ENCODE measurements at regions not wholly inside any gene's neighbourhood (a gene's known extent, or its start where the extent isn't known, plus 50 kb on each side); places are given as distances from the start of the nearest gene placed in this dataset.

DNA sequence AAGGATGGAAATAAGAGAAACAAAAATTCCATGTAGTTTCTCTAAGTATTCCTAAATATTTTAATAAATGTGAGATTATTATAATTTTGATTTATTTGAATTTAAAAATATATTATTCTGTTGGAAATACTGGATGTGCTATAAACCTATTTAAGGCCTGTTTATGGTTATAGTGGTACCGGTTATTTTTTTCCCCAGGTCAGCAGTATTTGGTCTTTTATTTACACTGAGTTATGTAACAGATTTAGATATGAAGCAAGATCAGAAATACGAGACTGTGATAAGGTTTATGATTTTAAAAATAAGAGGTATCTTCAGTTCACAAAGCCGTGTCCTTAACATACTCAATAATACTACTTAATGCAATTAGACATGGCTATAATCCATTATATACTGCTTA, 634.3 kb upstream of the POU3F2 start:
- no peak for ATAC-seq

DNA sequence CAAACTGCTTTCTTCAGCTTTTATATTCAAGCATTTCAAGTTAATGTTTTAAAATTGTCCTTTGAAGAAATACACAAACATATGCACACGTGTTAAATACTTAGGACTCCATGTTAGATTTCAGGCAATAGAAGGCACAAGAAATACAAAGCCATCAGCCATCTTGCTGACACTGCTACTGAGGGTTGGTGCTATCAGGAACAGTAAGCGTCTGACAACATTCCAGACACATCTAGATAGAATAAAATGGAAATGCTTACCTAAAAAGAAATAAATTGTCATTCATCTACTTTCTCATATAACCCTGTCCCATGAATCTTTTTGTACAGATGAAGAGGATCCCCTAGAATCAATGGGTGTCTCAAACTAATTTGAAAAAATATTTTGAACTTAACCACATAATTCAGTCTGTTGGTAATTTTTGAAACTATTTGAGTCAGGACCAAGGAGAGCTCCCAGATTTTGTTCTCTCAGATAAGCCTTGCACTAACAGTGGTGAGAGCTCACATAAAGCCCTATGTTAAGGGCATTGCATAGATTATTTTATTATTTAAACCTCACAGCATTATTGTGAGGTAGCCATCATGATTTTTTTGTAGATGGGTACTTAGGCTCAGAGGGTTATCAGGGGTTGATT, 631.1 kb upstream of the POU3F2 start:
- ATAC-seq, result no peak

- no peak for ATAC-seq
Measured at GRCh38 chr6:98212468-98212867, 621.9 kb upstream of the POU3F2 start.

DNA sequence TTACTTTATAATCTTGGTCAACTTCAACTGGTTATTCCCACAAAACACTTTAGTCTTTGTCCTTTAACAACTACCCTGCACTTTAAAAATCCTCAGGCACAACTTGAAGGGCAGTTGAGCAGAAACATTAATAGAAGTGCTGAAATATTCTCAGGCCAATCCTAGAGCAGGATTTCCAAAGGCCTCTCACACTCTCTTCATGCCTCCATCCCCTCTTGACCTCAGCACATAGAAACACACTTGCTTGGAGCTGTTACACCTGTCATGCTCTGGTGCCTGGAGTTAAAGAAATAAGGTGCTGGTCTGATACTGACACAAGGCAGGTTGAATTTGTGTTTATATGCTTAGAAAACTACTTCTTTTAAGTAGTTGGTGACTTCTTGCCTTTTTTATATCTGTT, 618.8 kb upstream of the POU3F2 start:
- no peak for ATAC-seq

DNA sequence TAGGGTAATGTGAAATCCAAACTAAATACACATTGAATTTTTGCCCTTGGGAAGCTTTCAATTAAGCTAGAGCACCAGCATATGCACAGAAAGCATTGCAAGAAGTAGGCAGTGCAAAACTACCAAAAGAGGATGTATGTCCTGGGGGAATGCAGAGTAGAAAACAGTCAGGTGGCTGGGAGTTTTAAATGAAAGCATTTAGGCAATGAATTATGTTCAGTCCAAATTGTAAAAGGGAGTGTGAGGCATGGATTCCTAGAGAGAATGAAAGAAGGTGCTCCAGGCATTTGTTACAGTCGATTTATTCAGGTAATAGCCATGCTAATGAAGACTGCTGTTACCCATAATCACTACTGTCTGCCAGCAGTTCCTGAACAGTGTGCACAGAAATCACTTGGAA, 604.1 kb upstream of the POU3F2 start:
- no peak for ATAC-seq

GRCh38 chr6:98239057-98239456, 595.3 kb upstream of the POU3F2 start:
- no peak for ATAC-seq

DNA sequence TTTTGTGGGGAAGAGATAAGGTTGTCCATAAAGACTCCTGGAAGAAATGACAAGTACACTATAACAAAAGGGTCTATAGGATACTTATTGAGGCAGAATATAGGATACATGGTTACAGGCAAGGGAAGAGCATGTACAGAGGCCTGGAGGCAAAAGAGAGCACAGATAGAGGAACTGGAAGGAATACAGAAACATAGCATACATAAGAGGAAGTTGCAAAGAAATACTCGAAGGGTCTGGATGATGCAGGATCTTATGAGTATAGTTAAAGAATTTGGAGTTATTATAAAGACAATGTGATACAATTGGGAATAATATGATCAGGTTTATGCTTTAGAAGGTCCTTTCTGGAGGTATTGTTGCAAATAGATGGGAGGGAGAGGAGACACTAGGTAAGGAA, 592.7 kb upstream of the POU3F2 start:
- no peak for ATAC-seq

GRCh38 chr6:98254624-98255023, 579.8 kb upstream of the POU3F2 start:
- no peak for ATAC-seq

DNA sequence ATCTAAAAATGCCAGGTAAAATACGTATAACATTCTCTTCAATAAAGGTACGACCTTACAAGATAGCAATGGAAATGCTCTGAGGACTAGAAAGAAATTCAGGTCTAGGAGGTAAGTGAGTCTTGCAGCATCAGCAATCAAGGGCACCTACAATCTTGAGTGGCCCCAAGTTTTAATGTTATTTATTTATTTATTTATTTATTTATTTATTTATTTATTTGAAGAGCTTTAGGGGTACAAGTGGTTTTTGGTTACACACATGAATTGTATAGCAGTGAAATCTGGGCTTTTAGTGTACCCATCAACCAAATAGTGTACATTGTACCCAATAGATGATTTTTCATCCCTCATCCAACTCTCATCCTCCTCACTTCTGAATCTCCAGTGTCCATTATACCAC, 574.0 kb upstream of the POU3F2 start:
- ATAC-seq, result no peak

DNA sequence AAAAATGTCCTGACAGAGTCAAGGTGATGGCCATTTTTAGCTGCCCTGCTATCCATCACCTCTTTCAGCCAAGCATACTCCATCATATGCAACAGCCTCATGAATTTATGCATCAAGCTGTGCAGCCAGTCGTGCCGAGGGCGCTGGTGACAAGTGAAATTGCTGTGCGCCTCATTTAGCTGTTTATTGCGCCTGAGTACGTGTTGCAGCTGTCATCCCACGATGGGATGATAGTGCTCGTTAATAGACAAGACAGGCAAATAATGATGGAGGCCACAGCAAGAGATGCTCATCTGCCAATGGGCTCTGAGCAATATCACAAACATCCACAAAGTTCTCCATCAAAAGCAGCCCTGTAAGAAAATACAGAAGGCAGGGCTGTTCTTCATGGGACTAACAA, 562.3 kb upstream of the POU3F2 start:
- ATAC-seq, result no peak

- no peak for ATAC-seq
Measured at GRCh38 chr6:98274691-98275090, 559.7 kb upstream of the POU3F2 start.

- no peak for ATAC-seq
Measured at GRCh38 chr6:98280492-98280891, 553.9 kb upstream of the POU3F2 start.

- no peak for ATAC-seq
Measured at GRCh38 chr6:98286620-98287019, 547.8 kb upstream of the POU3F2 start.

- no peak for ATAC-seq
Measured at GRCh38 chr6:98287876-98288275, 546.5 kb upstream of the POU3F2 start.

GRCh38 chr6:98292810-98293209, 541.6 kb upstream of the POU3F2 start:
- ATAC-seq, result no peak

- no peak for ATAC-seq
Measured at GRCh38 chr6:98295515-98296175, 538.7 kb upstream of the POU3F2 start.

DNA sequence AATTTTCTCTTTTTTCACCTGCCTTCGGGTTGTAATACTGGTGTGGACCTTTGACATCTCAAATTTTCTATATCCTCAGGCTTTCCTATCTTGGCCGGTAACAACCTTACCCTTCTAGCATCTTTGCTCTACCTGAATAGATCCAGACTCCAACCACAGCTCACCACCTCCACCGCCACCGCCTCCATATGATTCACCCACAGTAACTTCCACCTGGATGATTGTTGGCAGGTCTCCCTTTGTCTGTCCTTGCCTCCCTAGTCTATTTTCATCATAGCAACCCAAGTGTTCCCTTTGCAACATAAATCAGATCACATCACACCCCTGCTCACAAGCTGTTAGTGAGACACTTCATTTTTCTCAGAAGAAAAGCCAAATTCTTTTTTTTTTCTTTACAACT, 525.8 kb upstream of the POU3F2 start:
- ATAC-seq, result no peak

DNA sequence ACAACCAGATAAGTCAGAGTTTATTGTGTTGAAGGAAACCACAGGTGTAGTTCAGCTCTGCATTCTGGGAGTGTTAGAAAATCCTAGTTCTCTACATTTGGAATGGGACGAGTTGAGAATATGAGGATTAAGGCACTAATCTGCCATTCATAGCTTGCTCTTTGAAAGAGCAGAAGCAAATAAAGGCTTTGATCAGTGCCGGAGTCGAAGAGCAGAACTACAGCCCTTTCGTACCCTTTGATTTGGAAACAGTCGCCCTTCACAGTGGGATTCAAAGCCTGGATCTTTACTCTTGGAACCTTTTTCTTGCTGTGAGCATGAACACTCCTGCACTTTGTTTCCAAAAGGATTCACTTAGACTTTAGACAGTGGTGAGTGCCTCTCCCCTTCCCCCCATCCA, 523.9 kb upstream of the POU3F2 start:
- ATAC-seq, result no peak

DNA sequence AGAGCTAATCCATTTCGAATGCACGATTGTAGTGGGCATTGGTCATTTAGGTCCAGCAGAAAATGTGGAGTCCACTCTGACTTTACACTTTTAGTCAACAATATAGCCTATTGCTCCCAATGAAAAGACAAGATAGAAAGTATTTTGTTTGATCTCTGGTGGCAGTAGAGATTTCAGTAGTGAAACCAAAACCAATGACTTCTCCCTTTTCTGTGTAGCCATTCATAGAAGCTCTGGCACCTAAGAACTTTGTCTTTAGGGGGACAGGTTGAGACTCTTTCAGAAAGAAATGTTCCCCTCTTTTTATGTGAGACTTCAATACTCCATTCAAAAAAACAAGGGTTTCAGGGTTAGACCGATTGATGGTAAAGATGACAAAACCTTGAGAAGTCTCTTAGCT, 510.8 kb upstream of the POU3F2 start:
- ATAC-seq, result no peak

GRCh38 chr6:98324446-98324845, 509.9 kb upstream of the POU3F2 start:
- no peak for ATAC-seq

GRCh38 chr6:98325366-98325765, 509.0 kb upstream of the POU3F2 start:
- ATAC-seq, result no peak

GRCh38 chr6:98333273-98333672, 501.1 kb upstream of the POU3F2 start:
- no peak for ATAC-seq

- no peak for ATAC-seq
Measured at GRCh38 chr6:98335594-98335993, 498.8 kb upstream of the POU3F2 start.

DNA sequence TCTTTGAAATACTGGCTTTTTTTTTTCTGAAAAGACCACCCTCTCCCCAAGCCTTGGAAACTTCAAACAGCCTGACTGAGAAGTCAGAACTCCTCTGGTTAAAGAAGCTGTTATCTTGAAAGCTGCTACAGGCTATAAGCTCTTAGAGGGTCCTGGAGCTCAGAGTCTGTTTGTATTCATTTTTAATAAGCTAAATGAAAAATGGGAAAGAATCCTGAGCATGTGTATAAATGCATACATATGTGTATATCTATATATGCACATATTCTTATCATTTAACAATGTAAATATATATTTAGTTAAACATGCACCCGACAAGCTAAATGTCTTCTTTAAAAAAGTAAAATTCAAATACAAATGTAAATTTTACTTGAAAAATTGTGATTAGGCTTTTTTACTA, 494.9 kb upstream of the POU3F2 start:
- ATAC-seq, result no peak

DNA sequence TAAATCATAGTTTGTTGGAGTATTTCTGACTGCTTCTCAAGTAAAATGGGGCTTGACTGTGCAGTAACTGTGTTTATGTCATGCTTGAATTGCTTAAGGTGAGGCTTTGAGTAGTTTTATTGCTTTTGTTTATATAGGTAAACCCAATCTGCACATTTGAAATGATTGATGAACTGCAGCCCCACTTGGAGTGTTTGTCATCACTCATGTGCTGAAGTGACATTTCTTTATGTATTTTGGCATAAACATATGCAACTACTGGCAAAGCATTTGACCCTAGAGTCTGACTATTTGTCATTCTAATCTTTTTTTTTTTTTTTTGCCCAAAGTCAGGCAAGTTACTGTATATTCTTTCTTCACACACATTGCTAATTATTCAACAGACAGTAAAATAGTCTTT, 491.4 kb upstream of the POU3F2 start:
- no peak for ATAC-seq
